NCI-H748 (cell line): ENCODE measurements at regions not wholly inside any gene's neighbourhood (a gene's known extent, or its start where the extent isn't known, plus 50 kb on each side); places are given as distances from the start of the nearest gene placed in this dataset.
"Not testable (repeated sequence)": the region's sequence is repeated elsewhere in the genome, so short reads cannot be mapped to it uniquely, and the experiment has no call there.

ENCODE experiments used
- DNase-seq: peaks from one replicate; lab custom pipeline; 2025; ENCODE audit not compliant: unreplicated experiment; lab: John Stamatoyannopoulos, UW

GRCh38 chr12:97977870-97978405 lies 515.3 kb downstream of the RMST start:
- peak; percentile 36 for DNase-seq

- DNase-seq, result no peak
These were observed 520.1 kb downstream of the RMST start for GRCh38 chr12:97982684-97983083.

- no peak for DNase-seq
These were observed 521.2 kb downstream of the RMST start for GRCh38 chr12:97983796-97984195.

GRCh38 chr12:97984436-97984835 lies 521.8 kb downstream of the RMST start:
- DNase-seq, result no peak

- peak; percentile 20 for DNase-seq
These were observed 522.5 kb downstream of the RMST start for GRCh38 chr12:97984974-97985580.

GRCh38 chr12:97985834-97986233 lies 523.2 kb downstream of the RMST start:
- DNase-seq, result no peak

GRCh38 chr12:97988588-97988987 lies 526.0 kb downstream of the RMST start:
- not testable (repeated sequence) for DNase-seq

GRCh38 chr12:97989366-97989940 lies 525.9 kb upstream of the TMPO start:
- no peak for DNase-seq

- DNase-seq, result no peak
These were observed 520.5 kb upstream of the TMPO start for GRCh38 chr12:97994746-97995484.

- no peak for DNase-seq
These were observed 519.8 kb upstream of the TMPO start for GRCh38 chr12:97995559-97995958.

GRCh38 chr12:98001430-98001829 lies 514.0 kb upstream of the TMPO start:
- DNase-seq, result no peak

- peak; percentile 89 for DNase-seq
These were observed 512.4 kb upstream of the TMPO start for GRCh38 chr12:98002887-98003493.

- no peak for DNase-seq
These were observed 507.4 kb upstream of the TMPO start for GRCh38 chr12:98007963-98008362.

- DNase-seq, result no peak
These were observed 501.8 kb upstream of the TMPO start for GRCh38 chr12:98013560-98013959.

- no peak for DNase-seq
These were observed 496.6 kb upstream of the TMPO start for GRCh38 chr12:98018836-98019235.

GRCh38 chr12:98020376-98020775 lies 495.0 kb upstream of the TMPO start:
- DNase-seq, result no peak

GRCh38 chr12:98022961-98023360 lies 492.4 kb upstream of the TMPO start:
- DNase-seq, result no peak

GRCh38 chr12:98037401-98038140 lies 477.8 kb upstream of the TMPO start:
- DNase-seq, result no peak

- no peak for DNase-seq
These were observed 472.7 kb upstream of the TMPO start for GRCh38 chr12:98042668-98043067.

GRCh38 chr12:98045395-98045794 lies 470.0 kb upstream of the TMPO start:
- no peak for DNase-seq

GRCh38 chr12:98048326-98048725 lies 467.1 kb upstream of the TMPO start:
- no peak for DNase-seq
